Uterus (tissue), 3 donors: ENCODE measurements at regions not wholly inside any gene's neighbourhood (a gene's known extent, or its start where the extent isn't known, plus 50 kb on each side); places are given as distances from the start of the nearest gene placed in this dataset.

Experiments used
- DNase-seq, 2 donors: peaks; one replicate each; pipeline ENCODE4 v3.0.0-alpha.2; 2019 to 2020
- H3K27ac ChIP-seq, 2 donors: fragments of 200-600 bp; sonication (generic); 1 replicate in 1 of 2; 2 replicates in 1 of 2; pipeline ENCODE4 v1.5.1; 2016 to 2018
- H3K27me3 ChIP-seq, 2 donors: fragments of 200-600 bp; sonication (generic); one replicate each; pipeline ENCODE4 v1.5.1; 2018 to 2019; ENCODE audit warnings: control low read depth in 1 of 2
- H3K36me3 ChIP-seq, 2 donors: fragments of 200-600 bp; sonication (generic); one replicate each; pipeline ENCODE4 v1.5.1; 2019; ENCODE audit warnings: control low read depth in 1 of 2
- H3K4me1 ChIP-seq, 2 donors: fragments of 200-600 bp; sonication (generic); one replicate each; pipeline ENCODE4 v1.5.1; 2018 to 2019; ENCODE audit warnings: control low read depth in 1 of 2
- H3K4me3 ChIP-seq, 2 donors: fragments of 200-600 bp; sonication (generic); 1 replicate in 1 of 2; 2 replicates in 1 of 2; pipeline ENCODE4 v1.5.1; 2018 to 2019; ENCODE audit warnings: mild to moderate bottlenecking in 1 of 2
- H3K9me3 ChIP-seq, 2 donors: fragments of 200-600 bp; sonication (generic); one replicate each; pipeline ENCODE4 v1.5.1; 2019; ENCODE audit warnings: control low read depth in 1 of 2
- POLR2A ChIP-seq, 2 donors: fragments of 450-650 bp; IDR thresholded peaks; one replicate each; pipeline ENCODE4 v1.6.1; 2016; ENCODE audit warnings: antibody characterized with exemption in 2 of 2, mild to moderate bottlenecking in 1 of 2, moderate library complexity in 1 of 2
- intact Hi-C: fragments of 100-400 bp; cut with DNase I; formaldehyde crosslinking; loops from one replicate; pipeline ENCODE4 v1.15.1; 2023; ENCODE audit warnings: low total_unique reads
- TF ChIP-seq, protein P1 (sequence below), 4 experiments: fragments of 200-600 bp in 2 of 4; fragments of 450-650 bp in 2 of 4; sonication (generic) in 2 of 4; IDR thresholded peaks; one replicate each; pipeline ENCODE4 v1.5.1; 2016 to 2019; ENCODE audit warnings: antibody characterized with exemption in 4 of 4, mild to moderate bottlenecking in 2 of 4, moderate library complexity in 1 of 4
- donor health status: DM: yes; HTN: yes; CAD: no.

DNA sequence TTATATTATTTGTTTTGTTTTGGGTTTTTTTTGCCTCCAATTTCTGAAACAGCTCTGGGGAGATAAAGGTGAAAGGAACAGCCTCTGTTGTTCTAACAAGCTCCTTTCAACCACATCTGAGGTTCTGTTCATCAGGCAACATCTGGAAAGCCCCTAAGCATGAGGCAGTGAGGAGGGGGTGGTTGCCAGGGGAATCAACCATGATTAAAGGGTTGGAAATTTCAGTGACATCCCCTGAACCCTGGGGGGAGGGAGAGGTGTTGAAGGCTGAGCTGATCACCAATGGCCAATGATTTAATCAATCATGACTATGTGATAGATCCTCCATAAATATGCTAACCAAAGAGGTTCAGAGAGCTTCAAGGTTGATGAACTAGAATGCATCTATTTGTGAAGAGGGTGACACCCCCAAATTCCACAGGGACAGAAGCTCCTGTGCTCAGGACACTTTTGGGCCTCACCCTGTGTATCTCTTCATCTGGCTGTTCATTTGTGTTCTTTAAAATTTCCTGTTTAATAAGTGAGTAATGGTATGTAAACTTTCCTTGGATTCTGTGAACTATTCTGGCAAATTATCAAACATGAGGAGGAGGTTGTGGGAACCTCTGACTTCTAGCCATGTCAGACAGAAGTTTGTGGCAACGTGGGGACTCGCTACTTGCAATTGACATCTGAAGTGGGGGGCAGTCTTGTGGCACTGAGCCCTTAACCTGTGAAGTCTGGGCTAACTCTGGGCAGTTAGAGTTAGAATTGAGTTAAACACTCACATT, 221.3 kb downstream of the NHLRC3 start:
- H3K27ac ChIP-seq: no peak overlapping the region
- TF ChIP-seq, protein P1, sequence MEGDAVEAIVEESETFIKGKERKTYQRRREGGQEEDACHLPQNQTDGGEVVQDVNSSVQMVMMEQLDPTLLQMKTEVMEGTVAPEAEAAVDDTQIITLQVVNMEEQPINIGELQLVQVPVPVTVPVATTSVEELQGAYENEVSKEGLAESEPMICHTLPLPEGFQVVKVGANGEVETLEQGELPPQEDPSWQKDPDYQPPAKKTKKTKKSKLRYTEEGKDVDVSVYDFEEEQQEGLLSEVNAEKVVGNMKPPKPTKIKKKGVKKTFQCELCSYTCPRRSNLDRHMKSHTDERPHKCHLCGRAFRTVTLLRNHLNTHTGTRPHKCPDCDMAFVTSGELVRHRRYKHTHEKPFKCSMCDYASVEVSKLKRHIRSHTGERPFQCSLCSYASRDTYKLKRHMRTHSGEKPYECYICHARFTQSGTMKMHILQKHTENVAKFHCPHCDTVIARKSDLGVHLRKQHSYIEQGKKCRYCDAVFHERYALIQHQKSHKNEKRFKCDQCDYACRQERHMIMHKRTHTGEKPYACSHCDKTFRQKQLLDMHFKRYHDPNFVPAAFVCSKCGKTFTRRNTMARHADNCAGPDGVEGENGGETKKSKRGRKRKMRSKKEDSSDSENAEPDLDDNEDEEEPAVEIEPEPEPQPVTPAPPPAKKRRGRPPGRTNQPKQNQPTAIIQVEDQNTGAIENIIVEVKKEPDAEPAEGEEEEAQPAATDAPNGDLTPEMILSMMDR (IDR thresholded peaks at IDR 0.05): no peak
- no peak for TF ChIP-seq POLR2A (IDR thresholded peaks at IDR 0.05)
- H3K4me3 ChIP-seq: no peak overlapping the region
- H3K4me1 ChIP-seq: no peaks in the 10 kb centered on the region
- H3K9me3 ChIP-seq: no peaks in the 10 kb centered on the region
- H3K27me3 ChIP-seq: no peaks in the 10 kb centered on the region
- intact Hi-C loops: no loop called here
- no peak for DNase-seq
- H3K36me3 ChIP-seq: no peaks in the 10 kb centered on the region

DNA sequence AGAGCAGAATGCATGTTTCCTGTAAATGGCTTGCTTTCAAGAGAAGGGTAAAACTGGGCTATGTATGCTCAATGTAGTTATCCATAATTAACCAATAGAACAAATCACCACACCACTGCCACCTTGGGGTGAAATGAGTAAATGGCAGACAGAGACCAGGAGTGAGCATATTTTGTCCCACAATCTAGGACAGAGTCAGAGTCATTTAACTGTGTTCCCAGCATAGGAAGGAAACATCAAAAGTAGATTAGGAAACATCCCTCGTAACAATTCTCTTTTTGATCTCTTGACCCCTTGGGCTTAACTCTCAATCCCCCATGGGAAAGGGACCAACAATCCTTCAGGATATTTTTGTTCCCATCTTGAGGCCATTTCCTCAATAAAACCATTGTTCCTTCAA, 224.8 kb downstream of the NHLRC3 start:
- no peaks in the 10 kb centered on the region for H3K4me1 ChIP-seq

DNA sequence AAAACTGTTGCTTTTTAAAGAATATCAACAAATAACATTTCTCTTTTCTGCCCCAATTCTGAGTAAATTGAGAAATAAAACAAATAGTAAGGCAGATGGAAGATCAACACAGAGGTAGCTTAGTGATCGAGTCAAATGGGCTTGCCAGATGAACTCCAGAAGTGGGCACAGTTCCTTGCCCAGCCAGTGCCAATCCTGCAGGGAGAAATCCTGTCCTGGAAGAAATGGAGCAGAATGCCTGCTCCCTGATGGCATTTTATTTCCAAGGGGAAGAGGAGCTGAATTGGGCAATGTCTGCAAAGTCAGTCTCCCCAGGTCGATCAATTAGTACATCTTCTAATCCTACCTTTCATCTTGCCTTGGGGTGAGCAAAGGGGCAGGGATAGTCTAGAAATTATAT, 225.3 kb downstream of the NHLRC3 start:
- no peak for TF ChIP-seq POLR2A (IDR thresholded peaks at IDR 0.05)
- TF ChIP-seq, protein P1 (IDR thresholded peaks at IDR 0.05): no peak
- H3K36me3 ChIP-seq: no peaks in the 10 kb centered on the region
- H3K27ac ChIP-seq: no peak overlapping the region
- H3K27me3 ChIP-seq: no peaks in the 10 kb centered on the region
- no peak for DNase-seq
- H3K9me3 ChIP-seq: no peaks in the 10 kb centered on the region
- intact Hi-C loops: no loop called here
- H3K4me1 ChIP-seq: no peaks in the 10 kb centered on the region
- no peak overlapping the region for H3K4me3 ChIP-seq

More for the DNA sequence above, 224.8 kb downstream of the NHLRC3 start:
- intact Hi-C loops: no loop called here
- no peaks in the 10 kb centered on the region for H3K9me3 ChIP-seq
- peak overlapping the region in 1 of 2 donors; percentile 5 for H3K27ac ChIP-seq
- no peaks in the 10 kb centered on the region for H3K27me3 ChIP-seq
- TF ChIP-seq, protein P1 (IDR thresholded peaks at IDR 0.05): peak; percentile 44 to 67 (median 60)
- TF ChIP-seq POLR2A (IDR thresholded peaks at IDR 0.05): no peak
- no peak overlapping the region for H3K4me3 ChIP-seq
- peak; percentile 27 to 46 for DNase-seq
- no peaks in the 10 kb centered on the region for H3K36me3 ChIP-seq

DNA sequence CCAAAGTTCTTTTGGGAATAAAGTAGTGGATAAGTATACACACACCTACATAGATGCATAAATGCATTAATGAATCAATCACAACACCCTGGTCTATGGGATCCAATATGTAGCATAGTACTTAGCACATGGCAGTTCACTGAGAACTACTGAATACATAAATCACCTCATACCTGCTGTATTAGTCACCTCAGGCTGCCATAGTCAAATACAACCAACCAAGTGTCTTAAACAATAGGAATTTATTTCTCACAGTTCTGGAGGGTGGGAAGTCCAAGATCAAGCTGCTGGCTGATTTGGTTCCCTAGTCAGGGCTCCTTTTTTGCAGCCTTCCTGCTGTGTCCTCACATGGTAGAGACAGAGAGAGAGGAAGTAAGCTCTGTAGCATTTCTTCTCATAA, 228.2 kb downstream of the NHLRC3 start:
- Histone ChIP-seq H3K4me3 (no peak overlapping the region), H3K9me3 (no peaks in the 10 kb centered on the region), H3K27ac (no peak overlapping the region), H3K27me3 (no peaks in the 10 kb centered on the region), H3K4me1 (no peaks in the 10 kb centered on the region), H3K36me3 (no peaks in the 10 kb centered on the region)
- TF ChIP-seq, protein P1 (IDR thresholded peaks at IDR 0.05): no peak
- intact Hi-C loops: no loop called here
- DNase-seq: no peak

DNA sequence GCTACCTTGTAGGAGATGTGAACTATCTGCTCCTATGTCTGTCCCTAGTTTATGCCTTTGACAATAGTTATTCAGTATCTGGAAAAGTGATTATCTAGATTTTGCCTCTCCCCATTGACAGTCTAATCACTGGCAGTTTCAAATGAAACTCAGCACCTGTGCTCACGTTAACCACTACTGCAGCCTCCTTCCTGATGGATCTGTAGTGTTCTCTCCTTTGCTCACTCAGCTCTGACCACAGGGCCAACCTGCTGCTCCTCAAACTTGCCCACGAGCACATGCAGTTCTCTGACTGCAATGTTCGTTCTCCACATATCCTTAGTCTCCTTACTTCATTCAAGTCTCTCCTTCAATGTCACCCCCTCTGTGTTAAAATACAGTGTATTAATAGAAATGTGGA, 230.1 kb downstream of the NHLRC3 start:
- H3K27me3 ChIP-seq: no peaks in the 10 kb centered on the region
- DNase-seq: no peak
- no peak overlapping the region for H3K27ac ChIP-seq
- intact Hi-C loops: no loop called here
- no peaks in the 10 kb centered on the region for H3K4me1 ChIP-seq
- no peak for TF ChIP-seq POLR2A (IDR thresholded peaks at IDR 0.05)
- no peaks in the 10 kb centered on the region for H3K36me3 ChIP-seq
- no peak overlapping the region for H3K4me3 ChIP-seq
- H3K9me3 ChIP-seq: no peaks in the 10 kb centered on the region
